Activated CD4-positive, alpha-beta T cell treated with anti-CD3 and anti-CD28 coated beads, Interleukin-2, amount 10 ng/mL, durations not matched to agents 7 days and 5 days (primary cell): ENCODE measurements at regions not wholly inside any gene's neighbourhood (a gene's known extent, or its start where the extent isn't known, plus 50 kb on each side); places are given as distances from the start of the nearest gene placed in this dataset.

Experiments used
- CTCF ChIA-PET: fragments of 350-600 bp; sonication (Branson Sonifier 250); formaldehyde crosslinking; loops from one replicate; lab custom pipeline; 2021; ENCODE audit warnings: antibody characterized with exemption; lab: Charles Lee
- POLR2A ChIA-PET: fragments of 350-600 bp; sonication (Branson Sonifier 250); formaldehyde crosslinking; loops from one replicate; lab custom pipeline; 2021; ENCODE audit warnings: antibody characterized with exemption; lab: Charles Lee
- DNase-seq: peaks from one replicate; pipeline ENCODE4 v3.0.0-alpha.2; 2020
- H3K27ac Mint-ChIP-seq: one replicate; pipeline ENCODE4 v1.8.0; 2021; ENCODE audit warnings: mild to moderate bottlenecking, moderate library complexity, mixed read lengths
- H3K27me3 Mint-ChIP-seq: one replicate; pipeline ENCODE4 v1.8.0; 2021; ENCODE audit warnings: mixed read lengths
- H3K36me3 Mint-ChIP-seq: one replicate; pipeline ENCODE4 v1.8.0; 2021; ENCODE audit warnings: low read depth, mixed read lengths
- H3K4me1 Mint-ChIP-seq: one replicate; pipeline ENCODE4 v1.8.0; 2021; ENCODE audit warnings: mixed read lengths
- H3K4me3 Mint-ChIP-seq: one replicate; pipeline ENCODE4 v1.8.0; 2021; ENCODE audit warnings: mild to moderate bottlenecking, moderate library complexity, mixed read lengths
- H3K9me3 Mint-ChIP-seq: one replicate; pipeline ENCODE4 v1.8.0; 2021; ENCODE audit warnings: mixed read lengths

GRCh38 chr18:37944700-37945270 is 379.2 kb upstream of the CELF4 start:
- no peak for DNase-seq
- Mint-ChIP-seq H3K4me3 (no peak overlapping the region), H3K36me3 (no peaks in the 10 kb centered on the region), H3K27ac (no peak overlapping the region), H3K9me3 (peaks cover 1% of the 10 kb centered on the region), H3K27me3 (no peaks in the 10 kb centered on the region), H3K4me1 (no peaks in the 10 kb centered on the region)
- POLR2A ChIA-PET = no interaction called here
- CTCF ChIA-PET = interaction anchor here (0.7 kb wide), 1 partner anchor 21 kb away, joined by 3 read pairs; no protein-coding TSS in a partner anchor

GRCh38 chr18:37937287-37937686 is 371.7 kb upstream of the CELF4 start:
- Mint-ChIP-seq H3K27me3 (no peaks in the 10 kb centered on the region), H3K27ac (no peak overlapping the region), H3K4me3 (no peak overlapping the region), H3K4me1 (no peaks in the 10 kb centered on the region), H3K9me3 (peaks cover 2% of the 10 kb centered on the region), H3K36me3 (no peaks in the 10 kb centered on the region)
- ChIA-PET CTCF (no interaction called here), POLR2A (no interaction called here)
- DNase-seq = no peak

- ChIA-PET POLR2A (no interaction called here), CTCF (no interaction called here)
- no peak overlapping the region for H3K27ac Mint-ChIP-seq
- H3K36me3 Mint-ChIP-seq = no peaks in the 10 kb centered on the region
- H3K27me3 Mint-ChIP-seq = no peaks in the 10 kb centered on the region
- peaks cover 2% of the 10 kb centered on the region for H3K9me3 Mint-ChIP-seq
- H3K4me3 Mint-ChIP-seq = no peak overlapping the region
- no peak for DNase-seq
- H3K4me1 Mint-ChIP-seq = no peaks in the 10 kb centered on the region
Observed at GRCh38 chr18:37935086-37935485, 369.5 kb upstream of the CELF4 start.

- no peaks in the 10 kb centered on the region for H3K36me3 Mint-ChIP-seq
- H3K9me3 Mint-ChIP-seq = no peaks in the 10 kb centered on the region
- no peak for DNase-seq
- ChIA-PET CTCF (no interaction called here), POLR2A (no interaction called here)
- H3K27ac Mint-ChIP-seq = no peak overlapping the region
- H3K27me3 Mint-ChIP-seq = no peaks in the 10 kb centered on the region
- H3K4me1 Mint-ChIP-seq = no peaks in the 10 kb centered on the region
- no peak overlapping the region for H3K4me3 Mint-ChIP-seq
Observed at GRCh38 chr18:37930640-37931039, 365.0 kb upstream of the CELF4 start.

GRCh38 chr18:37922162-37922561 is 356.6 kb upstream of the CELF4 start:
- no peaks in the 10 kb centered on the region for H3K9me3 Mint-ChIP-seq

GRCh38 chr18:37920865-37921264 is 355.3 kb upstream of the CELF4 start:
- H3K9me3 Mint-ChIP-seq = no peaks in the 10 kb centered on the region
- ChIA-PET CTCF (no interaction called here), POLR2A (no interaction called here)
- H3K4me1 Mint-ChIP-seq = no peaks in the 10 kb centered on the region
- H3K4me3 Mint-ChIP-seq = no peak overlapping the region
- no peaks in the 10 kb centered on the region for H3K36me3 Mint-ChIP-seq
- no peak overlapping the region for H3K27ac Mint-ChIP-seq
- DNase-seq = no peak
- no peaks in the 10 kb centered on the region for H3K27me3 Mint-ChIP-seq

More at GRCh38 chr18:37922162-37922561, 356.6 kb upstream of the CELF4 start:
- Mint-ChIP-seq H3K27me3 (no peaks in the 10 kb centered on the region), H3K4me1 (no peaks in the 10 kb centered on the region), H3K4me3 (no peak overlapping the region), H3K36me3 (no peaks in the 10 kb centered on the region), H3K27ac (no peak overlapping the region)
- ChIA-PET CTCF (no interaction called here), POLR2A (no interaction called here)
- DNase-seq = no peak

- POLR2A ChIA-PET = no interaction called here
- Mint-ChIP-seq H3K27ac (no peak overlapping the region), H3K4me1 (no peaks in the 10 kb centered on the region), H3K4me3 (no peak overlapping the region), H3K27me3 (no peaks in the 10 kb centered on the region), H3K9me3 (no peaks in the 10 kb centered on the region), H3K36me3 (no peaks in the 10 kb centered on the region)
- CTCF ChIA-PET = no interaction called here
- DNase-seq = no peak
Observed at GRCh38 chr18:37913051-37913450, 347.5 kb upstream of the CELF4 start.

GRCh38 chr18:37902344-37902743 is 336.7 kb upstream of the CELF4 start:
- POLR2A ChIA-PET = no interaction called here
- CTCF ChIA-PET = no interaction called here
- no peaks in the 10 kb centered on the region for H3K9me3 Mint-ChIP-seq
- no peaks in the 10 kb centered on the region for H3K27me3 Mint-ChIP-seq
- no peak for DNase-seq
- no peaks in the 10 kb centered on the region for H3K36me3 Mint-ChIP-seq
- no peaks in the 10 kb centered on the region for H3K4me1 Mint-ChIP-seq
- no peak overlapping the region for H3K4me3 Mint-ChIP-seq
- no peak overlapping the region for H3K27ac Mint-ChIP-seq

GRCh38 chr18:37900326-37900725 is 334.7 kb upstream of the CELF4 start:
- no peaks in the 10 kb centered on the region for H3K36me3 Mint-ChIP-seq
- CTCF ChIA-PET = no interaction called here
- no peak overlapping the region for H3K4me3 Mint-ChIP-seq
- POLR2A ChIA-PET = no interaction called here
- no peaks in the 10 kb centered on the region for H3K9me3 Mint-ChIP-seq
- H3K4me1 Mint-ChIP-seq = no peaks in the 10 kb centered on the region
- no peak for DNase-seq
- H3K27ac Mint-ChIP-seq = no peak overlapping the region
- no peaks in the 10 kb centered on the region for H3K27me3 Mint-ChIP-seq

GRCh38 chr18:37889963-37890362 is 324.4 kb upstream of the CELF4 start:
- Mint-ChIP-seq H3K27ac (no peak overlapping the region), H3K27me3 (no peaks in the 10 kb centered on the region), H3K4me1 (no peaks in the 10 kb centered on the region), H3K4me3 (no peak overlapping the region), H3K9me3 (no peaks in the 10 kb centered on the region), H3K36me3 (no peaks in the 10 kb centered on the region)
- ChIA-PET POLR2A (no interaction called here), CTCF (no interaction called here)
- DNase-seq = no peak

- Mint-ChIP-seq H3K4me1 (no peaks in the 10 kb centered on the region), H3K36me3 (no peaks in the 10 kb centered on the region), H3K4me3 (no peak overlapping the region), H3K27me3 (no peaks in the 10 kb centered on the region), H3K9me3 (no peaks in the 10 kb centered on the region), H3K27ac (no peak overlapping the region)
- ChIA-PET POLR2A (no interaction called here), CTCF (no interaction called here)
- no peak for DNase-seq
Observed at GRCh38 chr18:37874721-37875120, 309.1 kb upstream of the CELF4 start.

GRCh38 chr18:37873416-37873815 is 307.8 kb upstream of the CELF4 start:
- Mint-ChIP-seq H3K27me3 (no peaks in the 10 kb centered on the region), H3K4me1 (no peaks in the 10 kb centered on the region), H3K4me3 (no peak overlapping the region), H3K27ac (no peak overlapping the region), H3K9me3 (no peaks in the 10 kb centered on the region), H3K36me3 (no peaks in the 10 kb centered on the region)
- ChIA-PET POLR2A (no interaction called here), CTCF (no interaction called here)
- DNase-seq = no peak

- no peaks in the 10 kb centered on the region for H3K9me3 Mint-ChIP-seq
- POLR2A ChIA-PET = no interaction called here
- no peaks in the 10 kb centered on the region for H3K4me1 Mint-ChIP-seq
- no peaks in the 10 kb centered on the region for H3K36me3 Mint-ChIP-seq
- DNase-seq = no peak
- no peak overlapping the region for H3K4me3 Mint-ChIP-seq
- no peaks in the 10 kb centered on the region for H3K27me3 Mint-ChIP-seq
- CTCF ChIA-PET = no interaction called here
- H3K27ac Mint-ChIP-seq = no peak overlapping the region
Observed at GRCh38 chr18:37872562-37872961, 307.0 kb upstream of the CELF4 start.

GRCh38 chr18:37871561-37871960 is 306.0 kb upstream of the CELF4 start:
- no peak overlapping the region for H3K27ac Mint-ChIP-seq
- CTCF ChIA-PET = no interaction called here
- no peak for DNase-seq
- H3K4me1 Mint-ChIP-seq = no peaks in the 10 kb centered on the region
- no peaks in the 10 kb centered on the region for H3K27me3 Mint-ChIP-seq
- H3K9me3 Mint-ChIP-seq = no peaks in the 10 kb centered on the region
- POLR2A ChIA-PET = no interaction called here
- no peaks in the 10 kb centered on the region for H3K36me3 Mint-ChIP-seq
- H3K4me3 Mint-ChIP-seq = no peak overlapping the region
